ENCODE measurements at regions not wholly inside any gene's neighbourhood (a gene's known extent, or its start where the extent isn't known, plus 50 kb on each side); places are given as distances from the start of the nearest gene placed in this dataset.

GRCh38 chr17:73895157-73895556 is 250.9 kb upstream of the SDK2 start:
- BruUV-seq (replicated peaks) = no TSS peak
- Histone ChIP-seq H3K4me1 (ENCODE audit: control insufficient read depth in 1 of 2, insufficient read depth in 2 of 2, low read length in 2 of 2) (no peaks in the 10 kb centered on the region), H3K36me3 (ENCODE audit: control insufficient read depth in 1 of 2, insufficient read depth in 2 of 2, low read length in 2 of 2) (no peaks in the 10 kb centered on the region), H3K9me3 (ENCODE audit: control insufficient read depth in 1 of 2, insufficient read depth in 1 of 2, low read depth in 1 of 2, low read length in 2 of 2) (no peaks in the 10 kb centered on the region), H2AFZ (ENCODE audit: low read depth, low read length, poor library complexity, severe bottlenecking) (no peak overlapping the region), H3K27ac (ENCODE audit: low read depth, low read length) (no peak overlapping the region), H3K9me2 (ENCODE audit: insufficient read depth) (no peaks in the 10 kb centered on the region), H3K4me2 (ENCODE audit: low read length) (no peak overlapping the region), H4K20me1 (ENCODE audit: insufficient read depth) (no peaks in the 10 kb centered on the region), H3K79me2 (ENCODE audit: insufficient read depth, low read length) (no peaks in the 10 kb centered on the region), H3K4me3 (replicated peaks in 1 of 2; ENCODE audit: low read depth in 1 of 2, low read length in 2 of 2) (no peak overlapping the region), H3K27me3 (ENCODE audit: insufficient read depth, low read length) (peaks cover 43% of the 10 kb centered on the region), H3K9ac (ENCODE audit: low read length) (no peak overlapping the region)
- no peak for ATAC-seq
- intact Hi-C loops (cut with micrococcal nuclease) = no loop called here
- CTCF ChIA-PET = no interaction called here
- no peak for TF ChIP-seq POLR2AphosphoS5 (IDR thresholded peaks at IDR 0.05; ENCODE audit: low read depth, low read length)
- TF ChIP-seq YY1 (IDR thresholded peaks at IDR 0.05; ENCODE audit: extremely low read depth, insufficient replicate concordance, low read depth, low read length) = no peak
- TF ChIP-seq SRF (IDR thresholded peaks at IDR 0.05; ENCODE audit: low read depth) = no peak
- no peak for TF ChIP-seq FOSL1 (IDR thresholded peaks at IDR 0.05; ENCODE audit: low read depth)
- no peak for TF ChIP-seq ZBTB33 (IDR thresholded peaks at IDR 0.05; ENCODE audit: extremely low read depth, insufficient replicate concordance, low read length)
- no peak for TF ChIP-seq POLR2A (IDR thresholded peaks at IDR 0.05; ENCODE audit: borderline replicate concordance, extremely low read depth, insufficient read depth, insufficient read length)
- TF ChIP-seq CTCF (IDR thresholded peaks at IDR 0.05 in 2 of 3, conservative IDR thresholded peaks at IDR 0.05 in 1 of 3; ENCODE audit: borderline replicate concordance in 1 of 3, insufficient read depth in 1 of 3, low read depth in 2 of 3, low read length in 2 of 3) = no peak
- TF ChIP-seq ZFX (IDR thresholded peaks at IDR 0.05) = no peak
- TF ChIP-seq SP1 (IDR thresholded peaks at IDR 0.05; ENCODE audit: low read depth) = no peak
- TF ChIP-seq SIN3A (IDR thresholded peaks at IDR 0.05; ENCODE audit: low read depth) = no peak
- RAD21 ChIA-PET (ENCODE audit: low non-redundant PET in 1 of 2, low total read pairs in 2 of 2, uncharacterized antibody in 2 of 2, unreplicated experiment in 2 of 2) = no interaction called here
- DNase-seq (ENCODE audit: low read depth, low spot score) = no peak
- POLR2A ChIA-PET = no interaction called here

All from HCT116 (cell line).